ENCODE measurements at regions not wholly inside any gene's neighbourhood (a gene's known extent, or its start where the extent isn't known, plus 50 kb on each side); places are given as distances from the start of the nearest gene placed in this dataset.

GRCh38 chr2:121095257-121096080, 189.5 kb downstream of the TFCP2L1 start:
- in situ Hi-C loops (cut with HindIII; ENCODE audit: extremely low pct_ligation_motif_present, low pct_unique_long_range_greater_than_20kb): loop anchor here (10.0 kb wide), 2 partner anchors 229 to 259 kb away; no protein-coding TSS in a partner anchor
- Histone ChIP-seq H3K9ac (ENCODE audit: insufficient read depth, low read depth, low read length) (no peak overlapping the region), H3K79me2 (ENCODE audit: insufficient read depth, low read length) (no peaks in the 10 kb centered on the region), H3K4me3 (replicated peaks in 1 of 3; ENCODE audit: insufficient read depth in 1 of 3, low read depth in 2 of 3, low read length in 3 of 3) (no peak overlapping the region), H3K4me2 (ENCODE audit: low read depth, low read length) (no peak overlapping the region), H3K27ac (ENCODE audit: extremely low read length, insufficient read depth, low read length) (no peak overlapping the region), H4K20me1 (ENCODE audit: insufficient read depth, low read length) (no peaks in the 10 kb centered on the region), H3K27me3 (ENCODE audit: control insufficient read depth in 1 of 2, insufficient read depth in 2 of 2, low read length in 2 of 2) (peaks cover 11 to 43% of the 10 kb centered on the region in 2 experiments; a peak in 3 of 5 replicates), H2AFZ (ENCODE audit: low read length) (no peak overlapping the region), H3K4me1 (ENCODE audit: insufficient read depth, low read length) (no peaks in the 10 kb centered on the region), H3K36me3 (replicated peaks in 1 of 2; ENCODE audit: control insufficient read depth in 1 of 2, insufficient read depth in 2 of 2, low read length in 2 of 2) (no peaks in the 10 kb centered on the region), H3K9me3 (ENCODE audit: low read length) (no peaks in the 10 kb centered on the region; the same call in 1 of the 2 replicates)
- ChIA-PET POLR2A (no interaction called here), CTCF (ENCODE audit: low intra/inter-chr PET ratio, low total read pairs) (interaction anchor here (0.6 to 1.5 kb wide), 2 partner anchors 227 to 261 kb away, joined by 3 to 7 read pairs; no protein-coding TSS in a partner anchor)
- WGBS (ENCODE audit: low lambda C conversion rate): 11% methylated on average over 11 of the region's 19 CpGs
- intact Hi-C loops (cut with micrococcal nuclease; ENCODE audit: unreplicated experiment): loop anchor here (1.0 kb wide), 2 partner anchors 228 to 260 kb away; no protein-coding TSS in a partner anchor
- ATAC-seq (peak; percentile 94), DNase-seq (ENCODE audit: low spot score) (peak; percentile 53), FAIRE-seq (peak; percentile 86)
- BruUV-seq (replicated peaks): no TSS peak
- TF ChIP-seq, protein P1, sequence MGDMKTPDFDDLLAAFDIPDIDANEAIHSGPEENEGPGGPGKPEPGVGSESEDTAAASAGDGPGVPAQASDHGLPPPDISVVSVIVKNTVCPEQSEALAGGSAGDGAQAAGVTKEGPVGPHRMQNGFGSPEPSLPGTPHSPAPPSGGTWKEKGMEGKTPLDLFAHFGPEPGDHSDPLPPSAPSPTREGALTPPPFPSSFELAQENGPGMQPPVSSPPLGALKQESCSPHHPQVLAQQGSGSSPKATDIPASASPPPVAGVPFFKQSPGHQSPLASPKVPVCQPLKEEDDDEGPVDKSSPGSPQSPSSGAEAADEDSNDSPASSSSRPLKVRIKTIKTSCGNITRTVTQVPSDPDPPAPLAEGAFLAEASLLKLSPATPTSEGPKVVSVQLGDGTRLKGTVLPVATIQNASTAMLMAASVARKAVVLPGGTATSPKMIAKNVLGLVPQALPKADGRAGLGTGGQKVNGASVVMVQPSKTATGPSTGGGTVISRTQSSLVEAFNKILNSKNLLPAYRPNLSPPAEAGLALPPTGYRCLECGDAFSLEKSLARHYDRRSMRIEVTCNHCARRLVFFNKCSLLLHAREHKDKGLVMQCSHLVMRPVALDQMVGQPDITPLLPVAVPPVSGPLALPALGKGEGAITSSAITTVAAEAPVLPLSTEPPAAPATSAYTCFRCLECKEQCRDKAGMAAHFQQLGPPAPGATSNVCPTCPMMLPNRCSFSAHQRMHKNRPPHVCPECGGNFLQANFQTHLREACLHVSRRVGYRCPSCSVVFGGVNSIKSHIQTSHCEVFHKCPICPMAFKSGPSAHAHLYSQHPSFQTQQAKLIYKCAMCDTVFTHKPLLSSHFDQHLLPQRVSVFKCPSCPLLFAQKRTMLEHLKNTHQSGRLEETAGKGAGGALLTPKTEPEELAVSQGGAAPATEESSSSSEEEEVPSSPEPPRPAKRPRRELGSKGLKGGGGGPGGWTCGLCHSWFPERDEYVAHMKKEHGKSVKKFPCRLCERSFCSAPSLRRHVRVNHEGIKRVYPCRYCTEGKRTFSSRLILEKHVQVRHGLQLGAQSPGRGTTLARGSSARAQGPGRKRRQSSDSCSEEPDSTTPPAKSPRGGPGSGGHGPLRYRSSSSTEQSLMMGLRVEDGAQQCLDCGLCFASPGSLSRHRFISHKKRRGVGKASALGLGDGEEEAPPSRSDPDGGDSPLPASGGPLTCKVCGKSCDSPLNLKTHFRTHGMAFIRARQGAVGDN (CRISPR knock-in tag; IDR thresholded peaks at IDR 0.05): peak; percentile 28
- TF ChIP-seq ZNF772 (CRISPR knock-in tag; IDR thresholded peaks at IDR 0.05) (no peak), RAD21 (CRISPR knock-in tag; IDR thresholded peaks at IDR 0.05) (peak; percentile 78), ZFP91 (CRISPR knock-in tag; IDR thresholded peaks at IDR 0.05; ENCODE audit: borderline replicate concordance) (peak; percentile 30; the same call in 1 of the 2 replicates), MAFF (IDR thresholded peaks at IDR 0.05; ENCODE audit: low read depth, low read length) (no peak), KDM2A (CRISPR knock-in tag; IDR thresholded peaks at IDR 0.05; ENCODE audit: borderline replicate concordance, low read depth) (peak; percentile 73; the same call in 1 of the 2 replicates), SOX13 (IDR thresholded peaks at IDR 0.05) (no peak), SOX13 (CRISPR knock-in tag; conservative IDR thresholded peaks at IDR 0.05 in 1 of 2, IDR thresholded peaks at IDR 0.05 in 1 of 2) (0 out of 4 replicates have a peak, but pooled peaks of 1 of the 2 experiments have one; percentile 9), MED1 (CRISPR knock-in tag; IDR thresholded peaks at IDR 0.05) (no peak), SP4 (CRISPR knock-in tag; IDR thresholded peaks at IDR 0.05) (0 out of 2 replicates have a peak, but pooled peaks have one; percentile 16), ZNF263 (CRISPR knock-in tag; IDR thresholded peaks at IDR 0.05) (peak; percentile 99), LRRFIP1 (CRISPR knock-in tag; conservative IDR thresholded peaks at IDR 0.05) (no peak), FOXA3 (CRISPR knock-in tag; IDR thresholded peaks at IDR 0.05) (0 out of 2 replicates have a peak, but pooled peaks have one; percentile 16)

All from HepG2 (cell line).